ENCODE measurements at regions not wholly inside any gene's neighbourhood (a gene's known extent, or its start where the extent isn't known, plus 50 kb on each side); places are given as distances from the start of the nearest gene placed in this dataset.

- TF ChIP-seq RAD21 (IDR thresholded peaks at IDR 0.05; ENCODE audit: low read depth) (no peak), TAF1 (IDR thresholded peaks at IDR 0.05; ENCODE audit: low read depth) (no peak), FOXM1 (IDR thresholded peaks at IDR 0.05; ENCODE audit: borderline replicate concordance, low read depth) (no peak), EGR1 (IDR thresholded peaks at IDR 0.05) (no peak), USF1 (IDR thresholded peaks at IDR 0.05) (no peak), ZBTB7A (IDR thresholded peaks at IDR 0.05; ENCODE audit: low read depth) (no peak), CREB1 (IDR thresholded peaks at IDR 0.05; ENCODE audit: low read depth) (no peak), NFIC (IDR thresholded peaks at IDR 0.05) (no peak), MAX (IDR thresholded peaks at IDR 0.05) (no peak), TEAD4 (IDR thresholded peaks at IDR 0.05) (no peak), TCF12 (IDR thresholded peaks at IDR 0.05; ENCODE audit: low read depth) (no peak)
These were observed 329.1 kb downstream of the FBXW7 start for GRCh38 chr4:152206646-152207377.

- TF ChIP-seq RAD21 (IDR thresholded peaks at IDR 0.05; ENCODE audit: low read depth) (no peak), EP300 (IDR thresholded peaks at IDR 0.05; ENCODE audit: borderline replicate concordance) (no peak), ZBTB7A (IDR thresholded peaks at IDR 0.05; ENCODE audit: low read depth) (no peak), YY1 (IDR thresholded peaks at IDR 0.05; ENCODE audit: low read depth) (no peak), TAF1 (IDR thresholded peaks at IDR 0.05; ENCODE audit: low read depth) (no peak), FOXM1 (IDR thresholded peaks at IDR 0.05; ENCODE audit: borderline replicate concordance, low read depth) (no peak), REST (IDR thresholded peaks at IDR 0.05; ENCODE audit: low read depth) (no peak), CEBPB (IDR thresholded peaks at IDR 0.05) (no peak), NFIC (IDR thresholded peaks at IDR 0.05) (no peak), TEAD4 (IDR thresholded peaks at IDR 0.05) (no peak)
These were observed 329.7 kb downstream of the FBXW7 start for GRCh38 chr4:152206185-152206584.

GRCh38 chr4:152202415-152202814 is 333.5 kb downstream of the FBXW7 start:
- no peak for TF ChIP-seq TCF12 (IDR thresholded peaks at IDR 0.05; ENCODE audit: low read depth)
- TF ChIP-seq TEAD4 (IDR thresholded peaks at IDR 0.05) = no peak
- no peak for TF ChIP-seq YY1 (IDR thresholded peaks at IDR 0.05; ENCODE audit: low read depth)
- TF ChIP-seq CEBPB (IDR thresholded peaks at IDR 0.05) = no peak
- no peak for TF ChIP-seq EGR1 (IDR thresholded peaks at IDR 0.05)
- no peak for TF ChIP-seq CREB1 (IDR thresholded peaks at IDR 0.05; ENCODE audit: low read depth)
- no peak for TF ChIP-seq REST (IDR thresholded peaks at IDR 0.05; ENCODE audit: low read depth)
- no peak for TF ChIP-seq EP300 (IDR thresholded peaks at IDR 0.05; ENCODE audit: borderline replicate concordance)
- no peak for TF ChIP-seq ZBTB7A (IDR thresholded peaks at IDR 0.05; ENCODE audit: low read depth)
- TF ChIP-seq FOXM1 (IDR thresholded peaks at IDR 0.05; ENCODE audit: borderline replicate concordance, low read depth) = no peak
- TF ChIP-seq NFIC (IDR thresholded peaks at IDR 0.05) = no peak
- no peak for TF ChIP-seq USF1 (IDR thresholded peaks at IDR 0.05)
- no peak for TF ChIP-seq TAF1 (IDR thresholded peaks at IDR 0.05; ENCODE audit: low read depth)
- TF ChIP-seq RAD21 (IDR thresholded peaks at IDR 0.05; ENCODE audit: low read depth) = no peak
- TF ChIP-seq MAX (IDR thresholded peaks at IDR 0.05) = no peak

GRCh38 chr4:152200511-152201333 is 335.2 kb downstream of the FBXW7 start:
- TF ChIP-seq EP300 (IDR thresholded peaks at IDR 0.05; ENCODE audit: borderline replicate concordance) (no peak), EGR1 (IDR thresholded peaks at IDR 0.05) (no peak), REST (IDR thresholded peaks at IDR 0.05; ENCODE audit: low read depth) (no peak), RAD21 (IDR thresholded peaks at IDR 0.05; ENCODE audit: low read depth) (no peak), CEBPB (IDR thresholded peaks at IDR 0.05) (no peak), TEAD4 (IDR thresholded peaks at IDR 0.05) (no peak), YY1 (IDR thresholded peaks at IDR 0.05; ENCODE audit: low read depth) (no peak), MAX (IDR thresholded peaks at IDR 0.05) (no peak), TAF1 (IDR thresholded peaks at IDR 0.05; ENCODE audit: low read depth) (no peak), CREB1 (IDR thresholded peaks at IDR 0.05; ENCODE audit: low read depth) (no peak), USF1 (IDR thresholded peaks at IDR 0.05) (no peak), NFIC (IDR thresholded peaks at IDR 0.05) (no peak), ZBTB7A (IDR thresholded peaks at IDR 0.05; ENCODE audit: low read depth) (no peak), FOXM1 (IDR thresholded peaks at IDR 0.05; ENCODE audit: borderline replicate concordance, low read depth) (no peak), TCF12 (IDR thresholded peaks at IDR 0.05; ENCODE audit: low read depth) (no peak)
